Medulla oblongata (tissue), 1 donor: ENCODE measurements at regions not wholly inside any gene's neighbourhood (a gene's known extent, or its start where the extent isn't known, plus 50 kb on each side); places are given as distances from the start of the nearest gene placed in this dataset.
A peak's percentile ranks its signal among the peaks of the same experiment; 100 is the strongest.
"Not testable (repeated sequence)": the region's sequence is repeated elsewhere in the genome, so short reads cannot be mapped to it uniquely, and the experiment has no call there.

Experiments used
- DNase-seq: peaks from one replicate; pipeline ENCODE4 v3.0.0-alpha.2; 2015; ENCODE audit errors: extremely low spot score

- DNase-seq: no peak
Measured at GRCh38 chr9:84502066-84502465, 161.5 kb upstream of the SLC28A3 start.

- DNase-seq: no peak
Measured at GRCh38 chr9:84504360-84504759, 163.8 kb upstream of the SLC28A3 start.

- DNase-seq: no peak
Measured at GRCh38 chr9:84511651-84512050, 157.9 kb upstream of the NTRK2 start.

GRCh38 chr9:84512493-84512892 is 157.0 kb upstream of the NTRK2 start:
- DNase-seq: no peak

GRCh38 chr9:84513473-84513872 is 156.1 kb upstream of the NTRK2 start:
- DNase-seq: no peak

GRCh38 chr9:84513979-84514378 is 155.6 kb upstream of the NTRK2 start:
- DNase-seq: no peak

- no peak for DNase-seq
Measured at GRCh38 chr9:84514421-84514820, 155.1 kb upstream of the NTRK2 start.

GRCh38 chr9:84517026-84517425 is 152.5 kb upstream of the NTRK2 start:
- no peak for DNase-seq

- no peak for DNase-seq
Measured at GRCh38 chr9:84519413-84519812, 150.1 kb upstream of the NTRK2 start.

- no peak for DNase-seq
Measured at GRCh38 chr9:84521208-84521607, 148.3 kb upstream of the NTRK2 start.

GRCh38 chr9:84526211-84526610 is 143.3 kb upstream of the NTRK2 start:
- not testable (repeated sequence) for DNase-seq

GRCh38 chr9:84527060-84527720 is 142.3 kb upstream of the NTRK2 start:
- DNase-seq: not testable (repeated sequence)

GRCh38 chr9:84535973-84536372 is 133.6 kb upstream of the NTRK2 start:
- not testable (repeated sequence) for DNase-seq

- DNase-seq: no peak
Measured at GRCh38 chr9:84538879-84539278, 130.7 kb upstream of the NTRK2 start.

- DNase-seq: no peak
Measured at GRCh38 chr9:84542554-84542953, 127.0 kb upstream of the NTRK2 start.

- DNase-seq: no peak
Measured at GRCh38 chr9:84554069-84554664, 115.4 kb upstream of the NTRK2 start.

- DNase-seq: no peak
Measured at GRCh38 chr9:84556556-84556955, 113.0 kb upstream of the NTRK2 start.

- peak; percentile 31 for DNase-seq
Measured at GRCh38 chr9:84557751-84558150, 111.8 kb upstream of the NTRK2 start.

GRCh38 chr9:84563691-84564090 is 105.8 kb upstream of the NTRK2 start:
- DNase-seq: no peak

GRCh38 chr9:84567805-84568204 is 101.7 kb upstream of the NTRK2 start:
- no peak for DNase-seq

GRCh38 chr9:84570482-84571154 is 98.9 kb upstream of the NTRK2 start:
- no peak for DNase-seq

- DNase-seq: no peak
Measured at GRCh38 chr9:84573083-84573482, 96.4 kb upstream of the NTRK2 start.

- DNase-seq: no peak
Measured at GRCh38 chr9:84575705-84576104, 93.8 kb upstream of the NTRK2 start.
